ENCODE measurements at regions not wholly inside any gene's neighbourhood (a gene's known extent, or its start where the extent isn't known, plus 50 kb on each side); places are given as distances from the start of the nearest gene placed in this dataset.

GRCh38 chr18:37953876-37954275, 388.3 kb upstream of the CELF4 start:
- ATAC-seq (no peak), DNase-seq (ENCODE audit: low spot score) (no peak)

DNA sequence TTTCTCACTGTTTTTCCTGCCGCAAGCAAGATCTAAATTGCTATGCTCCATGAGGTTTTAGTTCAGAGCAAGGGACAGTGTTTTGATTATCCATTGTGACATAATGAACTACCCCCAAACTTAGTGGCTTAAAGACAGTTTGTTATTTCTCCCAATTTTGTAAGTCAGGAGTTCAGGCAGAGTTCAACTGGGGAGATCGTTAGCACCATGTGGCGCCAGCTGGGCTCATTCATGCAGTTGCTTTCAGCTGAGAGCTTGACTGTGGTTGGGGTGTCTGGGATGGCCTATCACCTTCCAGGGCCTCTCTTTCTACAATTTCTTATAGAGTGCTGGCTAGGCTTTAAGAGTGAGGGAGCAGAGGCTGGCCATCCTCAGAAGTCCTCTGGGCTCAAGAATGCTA, 382.9 kb upstream of the CELF4 start:
- DNase-seq (ENCODE audit: low spot score), result no peak

DNA sequence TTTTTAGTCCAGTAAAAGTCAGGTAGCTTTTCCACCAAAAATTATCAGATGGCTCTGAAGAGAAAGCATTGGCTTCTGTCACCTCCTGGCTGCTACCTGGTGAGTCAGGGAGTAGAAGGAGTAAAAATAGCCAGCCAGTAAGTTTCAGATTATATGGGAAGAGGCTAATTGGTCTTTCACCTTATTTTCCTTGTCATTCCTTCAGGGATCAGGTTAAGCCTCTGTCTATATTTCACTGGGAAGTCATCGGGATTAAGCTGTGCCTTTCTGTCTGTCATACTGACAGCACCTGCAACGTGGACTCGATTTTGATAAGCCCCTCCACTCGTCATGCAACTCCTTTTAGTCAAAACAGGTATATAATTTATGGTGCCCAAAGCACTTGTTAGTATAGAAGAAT, 380.7 kb upstream of the CELF4 start:
- no peak for DNase-seq (ENCODE audit: low spot score)
- no peak for ATAC-seq

More for the DNA sequence above, 382.9 kb upstream of the CELF4 start:
- ATAC-seq, result no peak

DNA sequence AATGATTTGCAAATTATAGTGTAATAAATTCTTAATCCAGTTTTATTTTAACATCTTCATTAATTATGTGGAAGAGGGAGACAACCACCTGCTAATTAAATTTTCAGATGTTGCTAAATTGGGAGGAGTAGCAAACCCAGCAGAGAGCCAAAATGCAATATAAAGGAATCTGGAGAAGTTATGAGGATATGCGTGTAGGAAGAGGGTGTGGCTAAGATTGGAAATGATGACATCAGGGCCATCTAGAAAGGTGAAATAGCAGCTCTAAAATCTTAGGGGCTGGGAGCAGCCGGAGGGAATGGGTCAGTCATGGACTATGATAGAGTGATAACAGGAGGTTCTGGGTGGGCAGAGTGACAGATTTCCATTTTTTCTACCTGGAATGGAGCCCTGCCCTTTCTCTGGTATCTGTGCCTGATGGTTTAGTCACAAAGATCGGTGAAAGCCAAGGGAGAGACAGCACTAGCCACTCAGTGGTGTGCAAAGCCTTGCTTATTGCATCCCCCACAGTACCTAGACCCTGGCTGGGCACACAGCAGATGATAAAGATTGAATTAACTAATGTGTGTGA, 379.2 kb upstream of the CELF4 start:
- ATAC-seq, result no peak

GRCh38 chr18:37937287-37937686, 371.7 kb upstream of the CELF4 start:
- DNase-seq (ENCODE audit: low spot score) (no peak), ATAC-seq (no peak)

More for the DNA sequence above, 379.2 kb upstream of the CELF4 start:
- DNase-seq (ENCODE audit: low spot score), result no peak

GRCh38 chr18:37935086-37935485, 369.5 kb upstream of the CELF4 start:
- ATAC-seq (no peak), DNase-seq (ENCODE audit: low spot score) (no peak)

GRCh38 chr18:37930640-37931039, 365.0 kb upstream of the CELF4 start:
- DNase-seq (ENCODE audit: low spot score) (no peak), ATAC-seq (no peak)

DNA sequence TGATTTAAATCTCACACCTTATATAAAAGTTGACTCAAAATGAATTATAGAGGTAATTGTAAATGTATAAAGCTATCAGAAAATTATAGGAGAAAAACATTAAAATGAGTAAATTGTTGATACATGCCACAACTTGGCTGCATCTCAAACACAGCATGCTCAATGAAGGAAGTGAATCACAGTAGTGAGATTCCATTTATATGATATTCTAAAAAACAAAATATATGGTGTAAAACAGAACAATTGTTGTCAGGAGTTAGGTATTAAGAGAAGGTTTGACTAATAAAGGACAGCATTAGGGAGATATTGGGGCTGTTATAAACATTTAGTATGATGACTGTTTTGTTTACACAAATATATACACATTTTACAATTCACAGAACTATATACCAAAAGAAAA, 356.6 kb upstream of the CELF4 start:
- ATAC-seq (no peak), DNase-seq (ENCODE audit: low spot score) (no peak)

- ATAC-seq (no peak), DNase-seq (ENCODE audit: low spot score) (no peak)
Observed at GRCh38 chr18:37920865-37921264, 355.3 kb upstream of the CELF4 start.

DNA sequence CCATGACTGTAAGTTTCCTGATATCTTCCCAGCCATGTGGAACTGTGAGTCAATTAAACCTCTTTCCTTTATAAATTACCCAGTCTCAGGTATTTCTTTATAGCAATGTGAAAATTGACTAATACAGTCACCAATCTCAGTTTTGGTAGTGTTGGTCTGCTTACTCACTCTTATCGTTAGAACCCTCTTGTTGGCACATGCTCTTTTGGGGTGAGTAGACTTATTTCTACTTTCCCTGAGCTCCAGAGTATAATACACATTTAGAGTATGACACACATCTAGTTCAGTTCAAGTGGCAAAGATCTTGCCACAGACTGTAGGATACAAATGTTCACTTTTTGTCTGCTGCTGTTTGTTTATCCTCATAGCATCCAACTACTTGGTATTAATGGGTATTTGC, 347.5 kb upstream of the CELF4 start:
- no peak for ATAC-seq
- DNase-seq (ENCODE audit: low spot score), result no peak

DNA sequence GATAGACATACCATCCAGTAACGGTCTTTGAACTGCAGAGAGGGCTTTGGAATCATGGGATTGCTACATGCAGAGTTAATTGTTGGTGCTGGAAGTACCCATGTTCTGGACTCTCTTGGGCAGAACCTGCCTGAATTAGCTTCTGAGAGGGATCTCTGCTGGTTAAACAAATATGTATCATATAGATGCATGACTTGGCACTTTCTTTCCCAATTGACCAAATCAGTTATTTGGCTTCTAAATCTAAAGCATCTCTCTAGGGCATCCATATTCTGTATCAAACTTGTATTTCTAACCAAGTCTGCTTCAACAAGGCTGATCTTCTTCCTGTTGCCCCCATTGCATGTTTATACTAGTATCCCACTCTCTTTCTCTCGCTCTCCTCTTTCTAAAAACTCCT, 336.7 kb upstream of the CELF4 start:
- DNase-seq (ENCODE audit: low spot score) (no peak), ATAC-seq (no peak)

GRCh38 chr18:37900326-37900725, 334.7 kb upstream of the CELF4 start:
- DNase-seq (ENCODE audit: low spot score) (no peak), ATAC-seq (no peak)

DNA sequence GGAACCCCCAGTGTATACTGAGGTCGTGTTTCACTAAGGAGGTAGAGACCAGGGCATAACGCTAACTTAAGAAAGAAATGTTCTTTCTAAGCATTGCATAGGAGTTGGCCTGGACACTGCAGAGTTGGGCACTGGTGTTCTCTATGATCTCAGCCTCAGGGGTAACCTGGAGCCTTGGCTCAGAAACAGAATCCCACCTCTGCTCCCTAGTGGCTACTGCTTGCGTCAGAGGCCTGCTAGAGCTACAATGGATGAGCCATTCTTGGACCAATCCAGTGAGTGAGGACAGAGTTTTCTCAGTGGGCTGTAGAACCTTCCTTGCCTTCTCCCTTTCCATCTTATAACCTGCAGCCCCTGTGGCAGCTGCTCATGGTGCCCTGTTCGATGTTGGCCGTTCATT, 324.4 kb upstream of the CELF4 start:
- no peak for ATAC-seq
- DNase-seq (ENCODE audit: low spot score), result no peak

DNA sequence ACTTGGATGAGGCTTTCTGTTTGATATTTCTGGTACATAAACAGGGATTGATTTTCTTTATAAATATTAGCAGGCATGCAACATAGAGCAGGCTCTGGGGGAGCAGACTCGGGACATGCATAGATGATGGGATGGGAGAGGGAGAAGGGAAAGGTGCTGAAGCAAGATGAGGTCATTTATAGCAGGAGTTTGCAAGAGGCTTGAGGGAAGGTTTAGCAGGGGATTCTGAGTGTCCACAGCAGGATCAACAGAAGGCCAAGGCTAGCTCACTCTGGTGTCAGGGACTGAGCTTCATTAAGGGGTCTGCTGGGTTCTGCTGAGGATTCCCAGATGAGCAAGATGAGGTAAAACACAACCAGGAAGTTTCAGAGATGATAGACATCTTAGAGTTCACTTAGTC, 309.1 kb upstream of the CELF4 start:
- DNase-seq (ENCODE audit: low spot score) (no peak), ATAC-seq (no peak)

DNA sequence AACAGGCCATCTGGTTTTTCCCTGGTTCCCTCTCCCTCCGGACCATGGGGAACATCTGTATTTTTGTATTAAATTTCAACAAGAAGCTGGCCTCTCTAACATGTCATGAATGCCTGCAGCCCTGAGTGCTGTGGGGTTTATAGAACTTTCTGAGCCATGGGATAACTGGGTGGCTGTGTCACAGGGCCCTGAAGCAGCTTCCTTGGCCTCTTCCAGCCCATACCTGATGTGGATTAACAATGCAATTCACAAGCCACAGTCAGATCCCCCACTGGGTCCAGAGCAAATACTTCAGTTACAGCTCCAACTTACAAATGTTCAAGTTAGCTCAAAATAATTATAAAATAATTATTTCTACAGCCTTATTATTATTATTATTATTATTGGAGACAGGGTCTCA, 307.8 kb upstream of the CELF4 start:
- no peak for ATAC-seq
- no peak for DNase-seq (ENCODE audit: low spot score)

- ATAC-seq, result no peak
- DNase-seq (ENCODE audit: low spot score), result no peak
Observed at GRCh38 chr18:37872562-37872961, 307.0 kb upstream of the CELF4 start.

GRCh38 chr18:37871561-37871960, 306.0 kb upstream of the CELF4 start:
- no peak for ATAC-seq

DNA sequence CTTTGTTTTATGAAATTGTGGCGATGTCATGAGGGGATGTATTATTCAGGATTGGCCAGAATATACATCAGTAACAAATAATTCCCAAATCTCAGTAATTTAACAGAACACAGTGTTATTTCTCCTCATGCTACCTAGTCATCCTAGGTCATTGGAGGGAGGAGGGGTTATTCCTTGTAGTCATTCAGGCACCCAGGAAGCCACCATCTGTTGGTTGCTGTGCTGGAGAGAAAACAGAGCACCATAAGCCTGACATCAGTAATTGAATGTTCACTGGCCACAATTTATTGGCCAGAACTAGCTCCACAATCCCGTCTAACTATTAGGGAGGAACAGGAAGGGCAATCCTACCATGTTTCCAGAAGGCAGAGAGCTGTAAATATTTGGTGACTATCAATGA, 303.5 kb upstream of the CELF4 start:
- no peak for ATAC-seq
- no peak for DNase-seq (ENCODE audit: low spot score)

More at GRCh38 chr18:37871561-37871960, 306.0 kb upstream of the CELF4 start:
- DNase-seq (ENCODE audit: low spot score), result no peak

DNA sequence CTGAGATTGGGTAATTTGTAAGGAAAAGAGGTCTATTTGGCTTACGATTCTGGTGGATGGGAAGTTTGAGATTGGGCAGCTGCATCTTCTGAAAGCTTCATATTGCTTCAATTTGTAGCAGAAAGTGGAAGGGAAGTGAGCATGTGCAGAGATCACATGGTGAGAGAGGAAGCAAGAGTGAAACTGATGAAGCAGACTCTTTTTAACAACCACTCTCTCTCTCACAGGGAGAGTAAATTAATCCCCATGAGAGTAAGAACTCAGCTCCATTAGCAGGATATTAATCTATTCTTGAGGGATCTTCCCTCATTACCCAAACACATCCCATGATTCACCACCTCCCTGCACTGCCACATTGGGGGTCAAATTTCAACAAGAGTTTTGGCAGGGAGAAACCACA, 298.5 kb upstream of the CELF4 start:
- DNase-seq (ENCODE audit: low spot score) (no peak), ATAC-seq (no peak)

GRCh38 chr18:37861981-37862380, 296.4 kb upstream of the CELF4 start:
- ATAC-seq (no peak), DNase-seq (ENCODE audit: low spot score) (no peak)

GRCh38 chr18:37854396-37854795, 288.8 kb upstream of the CELF4 start:
- DNase-seq (ENCODE audit: low spot score), result no peak
- no peak for ATAC-seq

DNA sequence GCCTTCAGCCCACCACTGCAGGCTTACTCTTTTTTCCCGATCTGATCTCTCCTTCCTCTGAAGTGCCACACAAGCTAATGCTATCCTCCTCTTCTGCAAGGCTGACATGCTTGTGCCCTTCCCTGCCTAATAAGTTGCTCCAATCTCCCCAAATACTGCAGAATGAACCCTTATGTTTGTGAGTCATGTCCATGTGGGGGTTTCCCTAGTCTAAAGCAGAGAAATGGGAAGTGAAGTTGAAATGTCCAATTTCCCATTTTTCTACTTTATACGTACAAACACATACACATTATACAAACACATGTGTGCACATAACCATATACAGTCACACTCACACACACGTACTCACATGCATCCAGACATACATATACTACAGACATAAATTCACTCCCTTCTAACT, 288.1 kb upstream of the CELF4 start:
- DNase-seq (ENCODE audit: low spot score), result no peak
- no peak for ATAC-seq

DNA sequence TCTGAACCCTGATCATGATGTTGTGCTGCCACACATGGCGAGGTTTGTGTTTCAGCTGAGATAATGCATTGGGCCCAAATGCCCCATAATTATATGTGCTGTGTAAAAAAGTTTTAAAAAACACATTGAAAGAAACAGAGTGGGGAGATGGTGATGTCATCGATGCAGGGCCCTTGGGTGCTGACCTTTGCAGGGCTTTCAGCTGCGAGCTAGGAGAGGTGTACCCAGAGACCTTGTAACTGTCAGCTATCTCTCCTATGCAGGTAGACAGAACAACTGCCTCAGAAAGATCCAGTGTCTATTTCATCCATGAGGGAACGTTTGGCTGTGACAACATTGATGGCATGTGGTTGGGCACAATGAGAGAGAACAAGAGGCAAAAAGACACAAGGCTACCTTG, 286.9 kb upstream of the CELF4 start:
- DNase-seq (ENCODE audit: low spot score) (no peak), ATAC-seq (no peak)

DNA sequence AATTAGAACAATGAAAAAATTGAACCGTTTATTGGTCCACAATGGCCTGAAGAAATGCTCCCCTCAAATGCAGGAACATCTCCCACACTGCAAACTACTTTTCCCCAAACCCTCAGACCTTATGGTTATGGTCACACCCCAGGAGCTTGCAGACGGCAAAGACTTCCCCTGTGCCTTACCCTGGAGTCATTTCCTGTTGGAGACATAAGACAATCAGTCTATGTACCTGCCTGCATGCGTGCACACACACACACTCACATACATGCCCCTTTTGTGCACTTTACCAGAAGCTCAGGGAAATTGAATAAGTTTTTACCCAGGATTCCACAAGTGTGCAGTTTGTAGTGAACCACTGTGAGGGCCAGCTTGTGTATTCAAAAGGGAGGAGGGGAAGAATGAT, 281.9 kb upstream of the CELF4 start:
- no peak for DNase-seq (ENCODE audit: low spot score)
- no peak for ATAC-seq
